LNCaP clone FGC (cell line): ENCODE measurements at regions not wholly inside any gene's neighbourhood (a gene's known extent, or its start where the extent isn't known, plus 50 kb on each side); places are given as distances from the start of the nearest gene placed in this dataset.

Source experiments
- DNase-seq: peaks from one replicate; pipeline ENCODE4 v3.0.0-alpha.2; 2011; ENCODE audit warnings: low read depth
- H3K4me3 ChIP-seq: 2 replicates; pipeline ENCODE4 v1.5.1; 2011; ENCODE audit warnings: mild to moderate bottlenecking, low read depth, low read length, control low read depth
- TF ChIP-seq, protein P1 (sequence below): IDR thresholded peaks from 2 replicates; pipeline ENCODE4 v1.5.1; 2012; ENCODE audit warnings: mild to moderate bottlenecking; ENCODE audit not compliant: control insufficient read depth, insufficient read depth; ENCODE audit errors: extremely low read depth

DNA sequence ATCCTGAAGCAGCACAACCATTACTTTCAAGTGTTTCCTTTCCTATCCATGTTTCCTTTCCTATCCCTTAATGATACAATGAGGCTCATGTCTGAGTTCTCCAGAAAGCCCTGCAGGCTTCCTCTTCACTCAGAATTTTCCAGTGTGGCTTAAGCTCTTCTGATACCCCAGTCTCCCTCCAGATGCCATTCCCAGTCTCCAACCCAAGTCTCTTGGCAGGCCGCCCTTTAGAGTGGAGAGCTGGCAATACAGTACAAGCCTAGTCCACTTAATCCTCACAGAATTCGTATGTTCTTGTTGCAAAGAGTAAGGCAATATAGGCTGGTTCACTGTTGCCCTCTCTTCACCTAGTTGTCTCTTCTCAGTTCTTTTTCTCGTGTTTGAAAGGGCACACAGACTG is 503.9 kb upstream of the MDFIC2 start:
- DNase-seq, result no peak
- H3K4me3 ChIP-seq, result no peak overlapping the region
- TF ChIP-seq, protein P1, sequence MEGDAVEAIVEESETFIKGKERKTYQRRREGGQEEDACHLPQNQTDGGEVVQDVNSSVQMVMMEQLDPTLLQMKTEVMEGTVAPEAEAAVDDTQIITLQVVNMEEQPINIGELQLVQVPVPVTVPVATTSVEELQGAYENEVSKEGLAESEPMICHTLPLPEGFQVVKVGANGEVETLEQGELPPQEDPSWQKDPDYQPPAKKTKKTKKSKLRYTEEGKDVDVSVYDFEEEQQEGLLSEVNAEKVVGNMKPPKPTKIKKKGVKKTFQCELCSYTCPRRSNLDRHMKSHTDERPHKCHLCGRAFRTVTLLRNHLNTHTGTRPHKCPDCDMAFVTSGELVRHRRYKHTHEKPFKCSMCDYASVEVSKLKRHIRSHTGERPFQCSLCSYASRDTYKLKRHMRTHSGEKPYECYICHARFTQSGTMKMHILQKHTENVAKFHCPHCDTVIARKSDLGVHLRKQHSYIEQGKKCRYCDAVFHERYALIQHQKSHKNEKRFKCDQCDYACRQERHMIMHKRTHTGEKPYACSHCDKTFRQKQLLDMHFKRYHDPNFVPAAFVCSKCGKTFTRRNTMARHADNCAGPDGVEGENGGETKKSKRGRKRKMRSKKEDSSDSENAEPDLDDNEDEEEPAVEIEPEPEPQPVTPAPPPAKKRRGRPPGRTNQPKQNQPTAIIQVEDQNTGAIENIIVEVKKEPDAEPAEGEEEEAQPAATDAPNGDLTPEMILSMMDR, result no peak

DNA sequence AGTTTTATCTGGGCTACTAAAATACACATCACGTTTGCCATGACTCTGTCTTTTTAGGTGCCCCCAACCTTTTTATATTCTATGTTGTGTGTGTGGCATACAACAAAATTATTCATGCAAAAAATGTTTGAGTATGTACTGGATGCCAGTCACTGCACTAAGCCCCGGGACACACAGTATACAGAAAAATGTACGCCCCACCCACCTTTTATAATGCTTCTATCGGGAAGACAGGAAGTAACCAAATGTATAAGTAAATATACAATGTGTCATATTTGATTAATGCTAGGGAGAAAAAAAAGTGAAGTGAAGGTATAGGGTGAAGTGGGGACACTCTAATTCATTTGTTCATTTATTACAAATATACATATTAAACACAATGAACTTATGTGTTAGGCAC is 503.4 kb upstream of the MDFIC2 start:
- no peak overlapping the region for H3K4me3 ChIP-seq
- no peak for DNase-seq
- TF ChIP-seq, protein P1, result no peak

DNA sequence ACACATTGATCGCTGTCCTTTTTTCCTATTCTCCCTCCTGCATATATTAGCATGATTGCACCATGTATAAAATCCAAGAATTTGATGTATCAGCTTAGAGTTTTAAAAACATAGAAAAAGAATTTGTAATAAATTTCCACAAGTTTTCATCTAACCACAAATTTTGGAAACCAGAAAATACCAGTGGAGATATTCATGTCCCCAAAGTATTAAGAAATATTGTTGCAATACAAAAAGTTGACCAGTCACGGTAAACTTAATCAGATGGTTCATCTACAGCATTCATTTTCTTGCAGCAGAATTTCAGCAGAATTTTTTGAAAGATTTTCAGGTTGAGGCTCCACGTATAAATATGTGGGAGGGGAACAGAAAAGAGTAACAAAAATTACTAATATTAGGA is 500.9 kb upstream of the MDFIC2 start:
- no peak overlapping the region for H3K4me3 ChIP-seq
- TF ChIP-seq, protein P1, result no peak
- DNase-seq, result no peak

DNA sequence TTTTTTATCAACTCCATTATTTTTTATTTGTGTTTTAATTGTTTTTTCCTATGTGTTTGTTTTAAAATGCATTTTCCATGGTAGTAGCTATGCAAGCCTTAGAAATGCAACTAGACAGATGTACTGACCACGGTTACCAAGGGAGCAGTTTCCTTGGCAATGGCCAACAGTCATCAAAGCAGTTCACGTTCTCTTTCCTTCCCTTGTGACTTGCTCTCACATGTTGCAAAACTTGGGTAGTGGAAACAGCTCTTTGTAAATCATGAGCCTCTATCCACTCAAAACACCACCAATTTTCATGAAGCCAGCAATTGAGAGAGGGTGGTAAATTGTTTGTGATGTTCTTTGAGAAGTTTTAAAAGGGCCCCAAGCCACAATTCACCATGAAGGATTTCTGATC is 499.4 kb upstream of the MDFIC2 start:
- TF ChIP-seq, protein P1, result no peak
- H3K4me3 ChIP-seq, result no peak overlapping the region
- no peak for DNase-seq

DNA sequence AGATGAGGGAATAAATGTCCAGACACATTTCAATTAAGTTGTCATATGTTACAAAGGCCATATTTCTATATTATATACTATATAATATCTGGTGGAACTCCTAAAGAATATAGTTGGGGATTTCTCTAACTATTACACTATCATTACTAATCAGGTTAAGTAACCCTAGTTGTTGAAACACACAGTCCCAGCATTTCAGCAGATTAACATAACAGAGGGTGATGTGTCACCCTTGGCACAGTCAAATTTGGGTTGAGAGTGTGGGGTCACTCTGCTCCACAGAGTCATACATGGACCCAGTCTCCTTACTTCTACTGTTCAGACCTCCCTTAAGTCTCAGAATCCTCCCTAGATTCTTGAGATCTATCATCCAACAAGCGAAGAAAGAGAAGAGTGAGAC is 496.4 kb upstream of the MDFIC2 start:
- no peak overlapping the region for H3K4me3 ChIP-seq
- no peak for DNase-seq
- TF ChIP-seq, protein P1, result no peak

DNA sequence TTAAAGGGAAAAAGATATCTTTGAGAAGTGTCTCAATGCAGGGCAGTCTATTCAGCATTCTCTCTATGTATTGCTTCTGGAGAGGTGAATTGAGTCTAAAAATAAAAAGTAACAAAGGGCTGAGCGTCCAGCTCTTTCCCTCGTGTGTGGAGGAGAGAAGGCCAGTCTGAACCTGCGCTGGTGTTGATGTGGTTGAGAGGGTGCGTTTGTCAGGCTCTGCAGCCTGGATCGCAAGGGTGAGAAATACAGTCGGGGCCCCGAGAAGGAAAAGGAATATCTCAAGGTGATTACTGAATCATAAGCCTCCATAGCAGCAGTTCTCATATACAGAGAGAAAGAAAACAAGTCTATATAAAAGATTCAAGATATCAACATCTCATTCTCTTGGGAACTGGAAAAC is 494.1 kb upstream of the MDFIC2 start:
- DNase-seq, result no peak
- no peak overlapping the region for H3K4me3 ChIP-seq
- TF ChIP-seq, protein P1, result no peak

DNA sequence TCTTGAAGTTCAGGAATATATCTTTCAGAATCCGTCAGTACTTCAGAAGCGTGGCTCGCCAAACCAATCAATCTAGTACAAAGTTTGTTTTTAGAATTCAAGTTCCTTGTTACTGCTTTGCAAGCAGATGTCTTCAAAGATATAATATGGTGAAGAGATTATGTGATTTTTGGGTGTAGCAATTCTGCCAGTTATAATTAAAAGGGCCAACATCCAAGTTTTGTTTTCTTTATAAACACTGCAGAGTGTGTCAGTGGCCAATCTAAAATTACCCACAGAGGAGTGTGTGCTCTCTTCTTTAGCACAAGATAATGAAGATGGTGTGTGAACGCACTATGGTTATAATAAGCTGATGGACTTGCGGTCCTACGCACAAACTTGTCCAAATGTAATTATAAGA is 493.6 kb upstream of the MDFIC2 start:
- DNase-seq, result no peak
- TF ChIP-seq, protein P1, result no peak

More for the DNA sequence above, 493.6 kb upstream of the MDFIC2 start:
- H3K4me3 ChIP-seq, result no peak overlapping the region
